CD4-positive, alpha-beta T cell treated with Interleukin-1 beta for 1 hour (primary cell): ENCODE measurements at regions not wholly inside any gene's neighbourhood (a gene's known extent, or its start where the extent isn't known, plus 50 kb on each side); places are given as distances from the start of the nearest gene placed in this dataset.

Experiments used
- DNase-seq, 2 donors: peaks; one replicate each; pipeline ENCODE4 v3.0.0-alpha.2; 2020 to 2022

DNA sequence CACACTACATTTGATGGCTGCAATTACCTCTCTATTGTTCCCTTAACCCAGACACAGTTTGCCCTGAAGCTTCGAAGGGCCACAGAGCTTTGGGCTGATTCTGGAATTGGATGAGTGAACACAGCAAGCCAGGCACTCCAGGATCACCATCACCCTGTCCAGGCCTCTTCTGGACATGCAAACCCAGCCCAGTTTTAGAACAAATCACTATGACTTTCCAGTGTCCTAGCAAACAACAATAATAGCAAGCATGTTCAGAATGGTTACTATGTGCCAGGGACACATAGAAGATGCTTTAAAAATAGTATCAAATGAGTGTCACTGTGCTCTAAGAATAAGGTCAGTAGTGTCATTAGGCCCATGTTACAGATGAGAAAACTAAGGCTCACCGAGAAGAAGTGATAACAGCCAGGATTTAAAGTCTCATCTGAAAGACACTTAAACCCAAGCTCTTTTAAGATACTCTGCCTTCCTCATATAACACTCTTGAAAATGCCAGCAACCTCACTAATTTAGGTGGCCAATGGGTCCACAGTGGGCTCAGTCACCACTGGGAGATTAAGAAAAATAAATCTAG, 191.7 kb upstream of the STK17B start:
- DNase-seq, result no peak

- DNase-seq, result no peak
These were observed 193.8 kb upstream of the STK17B start for GRCh38 chr2:196365145-196365544.

- DNase-seq, result no peak
These were observed 194.5 kb upstream of the STK17B start for GRCh38 chr2:196365923-196366322.

- DNase-seq, result no peak
These were observed 196.3 kb upstream of the STK17B start for GRCh38 chr2:196367633-196368032.

DNA sequence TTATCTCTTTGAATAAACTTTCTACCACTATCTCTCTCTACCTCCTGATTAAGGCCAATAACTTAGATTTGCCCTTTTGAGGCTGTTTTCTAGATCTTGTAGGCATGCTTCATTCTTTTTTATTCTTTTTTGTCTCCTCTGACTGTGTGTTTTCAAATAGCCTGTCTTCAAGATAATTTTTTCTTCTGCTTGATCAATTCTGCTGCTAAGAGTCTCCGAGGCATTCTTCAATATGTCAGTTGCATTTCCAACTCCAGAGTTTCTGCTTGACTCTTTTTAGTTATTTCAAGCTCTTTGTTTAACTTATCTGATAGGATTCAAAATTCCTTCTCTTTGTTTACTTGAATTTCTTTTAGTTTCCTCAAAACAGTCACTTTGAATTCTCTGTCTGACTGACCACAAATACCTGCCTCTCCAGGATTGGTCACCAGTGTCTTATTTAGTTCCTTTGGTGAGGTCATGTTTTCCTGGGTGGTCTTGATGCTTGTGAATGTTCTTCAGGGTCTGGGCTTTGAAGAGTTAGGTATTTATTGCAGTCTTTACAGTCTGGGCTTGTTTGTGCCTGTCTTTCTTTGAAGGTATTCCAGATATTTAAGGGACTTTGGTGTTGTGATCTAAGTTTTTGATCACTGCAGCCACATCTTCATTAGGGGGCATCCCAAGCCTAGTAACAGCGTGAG, 197.3 kb upstream of the STK17B start:
- DNase-seq, result no peak

- no peak for DNase-seq
These were observed 198.6 kb upstream of the STK17B start for GRCh38 chr2:196369967-196370366.

DNA sequence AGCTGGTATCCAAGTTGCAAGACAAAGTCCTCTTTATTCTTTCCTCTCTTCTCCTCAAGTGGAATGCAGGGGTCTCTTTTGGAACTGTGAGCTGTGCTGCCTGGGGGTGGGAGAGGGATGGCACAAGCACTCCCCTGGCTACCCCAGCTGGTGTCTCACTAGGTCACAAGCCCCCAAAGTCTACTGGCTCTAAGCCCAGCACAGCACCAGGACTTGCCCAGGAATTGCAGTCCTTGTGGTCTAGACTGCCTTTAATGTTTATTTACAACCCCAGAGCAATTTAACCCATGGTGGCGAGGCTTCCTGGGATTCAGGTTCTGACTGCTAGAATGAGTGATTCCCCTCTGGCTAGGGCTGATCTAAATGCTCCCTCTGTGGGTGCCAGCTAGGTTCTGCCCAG, 199.0 kb upstream of the STK17B start:
- DNase-seq, result no peak

GRCh38 chr2:196372276-196372809, 201.0 kb upstream of the STK17B start:
- no peak for DNase-seq

DNA sequence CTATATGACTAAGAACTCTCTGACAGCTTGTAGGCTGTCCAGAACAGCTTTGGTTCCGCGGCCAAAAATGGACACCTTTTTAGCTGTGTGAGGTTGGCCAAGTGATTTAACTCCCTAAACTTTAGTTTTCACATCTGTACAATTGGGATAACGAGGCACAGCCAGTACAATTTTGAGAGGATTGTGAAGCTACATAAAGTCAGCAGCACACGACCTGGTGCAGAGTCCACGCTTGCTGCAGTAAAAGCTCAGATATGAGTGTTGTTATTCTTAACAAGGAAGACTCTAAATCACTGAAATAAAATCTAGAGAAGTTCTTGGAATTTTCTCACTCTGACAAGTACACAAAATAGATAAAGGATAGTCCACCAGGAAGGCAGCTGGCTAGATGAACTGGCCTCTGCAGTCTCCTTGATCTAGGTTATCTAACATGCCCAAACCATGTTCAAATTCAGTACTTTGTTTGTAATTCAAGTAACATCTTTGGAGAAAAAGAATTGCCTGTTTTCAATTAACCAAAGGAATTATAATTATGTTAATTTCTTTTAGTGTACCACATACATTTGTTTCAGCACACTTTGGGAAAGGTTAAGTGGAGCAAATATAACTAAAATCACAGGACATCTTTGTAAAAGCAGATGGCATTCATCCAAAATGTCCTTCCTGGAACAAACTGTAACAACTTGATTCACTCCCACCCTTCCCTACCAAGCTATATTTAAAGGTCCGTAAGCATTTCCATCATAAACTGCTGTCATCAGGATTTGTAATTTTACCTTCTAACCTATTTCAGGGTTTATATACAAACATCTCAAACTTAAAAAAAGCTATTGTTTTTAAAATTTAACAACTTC, 201.7 kb upstream of the STK17B start:
- DNase-seq, result no peak

- no peak for DNase-seq
These were observed 205.9 kb upstream of the STK17B start for GRCh38 chr2:196376984-196377877.

- no peak for DNase-seq
These were observed 208.2 kb upstream of the STK17B start for GRCh38 chr2:196379600-196379999.

- DNase-seq, result no peak
These were observed 208.7 kb upstream of the STK17B start for GRCh38 chr2:196380098-196380497.

GRCh38 chr2:196380575-196380974, 209.2 kb upstream of the STK17B start:
- DNase-seq, result no peak

DNA sequence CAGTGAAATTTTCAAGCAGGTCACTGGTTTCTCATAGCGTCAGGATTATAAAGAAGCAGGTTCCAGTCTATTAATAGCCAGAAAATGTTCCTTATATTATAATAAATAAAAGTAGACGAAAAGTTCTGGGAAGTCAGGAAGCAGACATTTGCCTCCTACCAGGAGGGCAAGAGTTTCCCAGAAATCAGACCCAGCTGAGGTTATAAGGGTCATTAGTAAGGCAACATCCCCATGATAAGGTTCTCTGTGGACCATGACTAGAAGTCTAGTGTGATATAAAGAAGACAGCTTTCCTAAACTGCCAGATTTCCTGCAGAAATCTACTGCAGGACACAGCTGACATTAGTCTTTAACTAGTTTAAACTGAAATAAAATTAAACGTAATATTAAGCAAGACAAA, 210.1 kb upstream of the STK17B start:
- no peak for DNase-seq

- DNase-seq, result no peak
These were observed 212.4 kb upstream of the STK17B start for GRCh38 chr2:196383799-196384198.

- DNase-seq, result no peak
These were observed 213.4 kb upstream of the STK17B start for GRCh38 chr2:196384729-196385128.

GRCh38 chr2:196389670-196390069, 218.3 kb upstream of the STK17B start:
- DNase-seq, result no peak

DNA sequence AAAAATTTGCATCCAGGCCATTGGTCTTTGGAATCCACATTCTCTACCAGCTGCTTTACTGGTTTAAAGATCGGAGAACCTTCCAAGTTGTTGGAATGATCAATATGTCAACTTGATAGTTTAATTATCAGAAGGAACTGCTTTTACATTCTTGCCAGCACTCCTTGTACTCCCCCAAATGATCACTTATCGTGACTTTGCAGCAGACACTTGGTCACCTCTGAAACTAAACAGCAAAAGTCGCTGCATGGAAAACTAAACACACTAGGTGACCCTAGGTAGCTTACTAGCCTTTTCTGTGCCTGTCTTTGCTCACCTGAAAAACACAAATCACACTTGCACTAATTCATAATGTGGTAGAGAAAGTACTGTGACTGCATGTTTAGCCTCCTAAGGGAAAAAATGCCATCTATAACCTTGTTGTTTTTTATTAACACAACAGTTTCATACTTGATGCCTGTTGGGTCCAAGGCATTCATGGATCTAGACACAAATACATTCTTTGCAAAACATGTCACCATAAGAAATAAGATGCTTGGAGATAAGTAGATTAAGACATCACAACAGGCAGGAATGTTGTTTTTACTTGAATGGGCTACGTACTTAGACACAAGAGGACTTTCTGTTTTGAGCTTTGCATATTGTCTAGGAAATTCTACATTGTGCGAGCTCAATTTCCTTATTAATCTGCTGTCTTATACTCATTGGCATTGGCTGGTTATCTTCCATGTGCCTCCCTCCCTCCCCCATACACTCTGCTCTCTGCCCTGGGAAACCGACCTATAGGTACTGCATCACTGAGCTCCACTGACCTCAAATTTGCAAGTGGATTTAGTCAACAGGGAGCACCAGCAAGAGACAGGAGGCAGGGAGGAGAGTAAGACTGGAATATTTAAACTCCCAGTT, 219.1 kb upstream of the STK17B start:
- no peak for DNase-seq

DNA sequence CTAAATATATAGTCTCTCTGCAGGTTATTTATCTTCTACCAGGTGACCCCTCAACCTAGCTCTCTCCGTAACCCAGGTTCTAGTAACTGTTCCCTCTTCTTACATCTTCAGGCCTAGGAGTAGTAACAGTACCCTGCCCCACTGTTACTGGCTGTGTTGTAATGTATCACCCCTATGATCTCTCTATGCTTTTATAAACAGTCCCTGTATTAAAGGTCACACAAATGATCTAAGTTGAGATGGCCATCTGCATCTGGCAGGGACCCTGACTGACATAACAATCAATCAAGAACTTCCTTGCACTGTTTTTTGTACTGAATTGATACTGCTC, 219.7 kb upstream of the STK17B start:
- no peak for DNase-seq

DNA sequence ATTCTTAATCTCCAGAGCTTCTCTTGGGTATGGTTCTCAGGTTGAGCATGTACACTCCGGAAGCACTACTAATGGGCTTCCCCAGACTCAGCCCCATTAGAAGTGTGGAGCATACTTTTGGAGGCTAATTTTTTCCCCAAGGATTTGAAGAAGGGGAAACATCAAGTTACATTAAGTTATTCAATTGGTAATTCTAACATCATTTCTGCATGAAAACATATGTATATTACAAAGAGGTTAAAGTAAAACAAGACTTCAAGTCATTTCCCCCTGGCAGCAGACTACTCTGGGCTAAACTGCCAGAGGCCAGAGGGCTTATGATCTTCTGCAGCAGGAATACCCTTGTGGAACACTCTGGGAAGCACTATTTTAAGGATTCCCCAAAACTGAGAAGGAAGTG, 227.7 kb upstream of the STK17B start:
- no peak for DNase-seq
